HepG2 (cell line): ENCODE measurements at regions not wholly inside any gene's neighbourhood (a gene's known extent, or its start where the extent isn't known, plus 50 kb on each side); places are given as distances from the start of the nearest gene placed in this dataset.
A peak's percentile ranks its signal among the peaks of the same experiment; 100 is the strongest.

Experiments used
- ATAC-seq: fragments of 200-7000 bp; cut with Tn5 transposase; 3 replicates; pipeline ENCODE4 v1.9.1; 2020; ENCODE audit warnings: mild to moderate bottlenecking, moderate library complexity
- BruUV-seq: library from RNA; stranded (reverse); fragments of 400-500 nt; replicated peaks from 2 replicates; lab custom pipeline; 2021; lab: Mats Ljungman, UMichigan
- CTCF ChIA-PET: fragments of 300-600 bp; formaldehyde crosslinking; extraction: SDS; loops from one replicate; lab custom pipeline; 2021; ENCODE audit warnings: low total read pairs, inconsistent platforms, low intra/inter-chr PET ratio; lab: Yijun Ruan, JAX
- POLR2A ChIA-PET: fragments of 350-600 bp; sonication (Branson Sonifier 250); formaldehyde crosslinking; loops from one replicate; lab custom pipeline; 2020; ENCODE audit warnings: antibody characterized with exemption, inconsistent platforms; lab: Yijun Ruan, JAX
- DNase-seq: peaks from one replicate; pipeline ENCODE4 v3.0.0-alpha.2; 2015; ENCODE audit warnings: low spot score
- FAIRE-seq: peaks from 3 replicates; lab custom pipeline; 2011; peaks lifted over from hg19 to GRCh38; lab: Jason Lieb, UNC
- H2AFZ ChIP-seq: one replicate; pipeline ENCODE4 v1.6.1; 2011; ENCODE audit warnings: low read length, inconsistent platforms
- H3K27ac ChIP-seq: fragments of 300-600 bp; 3 replicates; pipeline ENCODE4 v1.8.0; 2011; ENCODE audit warnings: mixed run types, mild to moderate bottlenecking, mixed read lengths, low read length, inconsistent platforms; ENCODE audit not compliant: insufficient read depth; ENCODE audit errors: extremely low read length
- H3K27me3 ChIP-seq, 2 experiments: fragments of 200-600 bp in 1 of 2; 2 replicates in 1 of 2; 3 replicates in 1 of 2; pipeline versions ENCODE4 v1.6.0 to v1.8.0; 2011; ENCODE audit warnings: low read length in 2 of 2, mild to moderate bottlenecking in 2 of 2, moderate library complexity in 2 of 2, inconsistent platforms in 1 of 2; ENCODE audit not compliant: insufficient read depth in 2 of 2, control insufficient read depth in 1 of 2
- H3K36me3 ChIP-seq, 2 experiments: fragments of 200-600 bp in 1 of 2; replicated peaks in 1 of 2; 2 replicates in 1 of 2; 3 replicates in 1 of 2; pipeline versions ENCODE4 v1.5.1 to v1.8.0; 2011; ENCODE audit warnings: low read length in 2 of 2, inconsistent platforms in 1 of 2; ENCODE audit not compliant: insufficient read depth in 2 of 2, control insufficient read depth in 1 of 2
- H3K4me1 ChIP-seq: 2 replicates; pipeline ENCODE4 v1.5.1; 2012; ENCODE audit warnings: low read length, inconsistent platforms; ENCODE audit not compliant: insufficient read depth
- H3K4me2 ChIP-seq: 2 replicates; pipeline ENCODE4 v1.6.0; 2011; ENCODE audit warnings: low read depth, low read length, inconsistent platforms
- H3K4me3 ChIP-seq, 3 experiments: fragments of 200-600 bp in 1 of 3; sonication (generic), shearing (Covaris generic) in 1 of 3; replicated peaks in 1 of 3; 2 replicates each; pipeline ENCODE4 v1.5.1; 2011 to 2016; ENCODE audit warnings: low read length in 3 of 3, inconsistent platforms in 2 of 3, low read depth in 2 of 3, mild to moderate bottlenecking in 2 of 3, control low read depth in 1 of 3, mixed read lengths in 1 of 3; ENCODE audit not compliant: insufficient read depth in 1 of 3
- H3K79me2 ChIP-seq: one replicate; pipeline ENCODE4 v1.6.1; 2011; ENCODE audit warnings: low read length, inconsistent platforms; ENCODE audit not compliant: insufficient read depth
- H3K9ac ChIP-seq: 2 replicates; pipeline ENCODE4 v1.6.0; 2011; ENCODE audit warnings: mild to moderate bottlenecking, low read depth, low read length, inconsistent platforms; ENCODE audit not compliant: insufficient read depth
- H3K9me3 ChIP-seq: 2 replicates; pipeline ENCODE4 v1.5.1; 2012; ENCODE audit warnings: mild to moderate bottlenecking, low read length
- H4K20me1 ChIP-seq: 2 replicates; pipeline ENCODE4 v1.6.0; 2011; ENCODE audit warnings: inconsistent platforms, mild to moderate bottlenecking, low read length, moderate library complexity; ENCODE audit not compliant: insufficient read depth
- ATF1 ChIP-seq: IDR thresholded peaks from 2 replicates; pipeline ENCODE4 v1.6.1; 2016; ENCODE audit warnings: mild to moderate bottlenecking, control low read depth
- EP300 ChIP-seq, 3 experiments: sonication (generic) in 1 of 3; formaldehyde crosslinking in 1 of 3; IDR thresholded peaks; 2 replicates each; pipeline versions ENCODE4 v1.5.1 to v1.6.1; 2011 to 2020; ENCODE audit warnings: low read depth in 2 of 3, low read length in 2 of 3, borderline replicate concordance in 1 of 3, improper control_type of control experiment in 1 of 3, mild to moderate bottlenecking in 1 of 3, missing genetic modification reagents in 1 of 3, moderate library complexity in 1 of 3
- FOXA3 ChIP-seq: IDR thresholded peaks from 2 replicates; pipeline ENCODE4 v1.6.1; 2016; ENCODE audit warnings: missing genetic modification reagents, missing compliant biosample characterization
- FOXP1 ChIP-seq, 2 experiments: fragments of 450-650 bp in 1 of 2; IDR thresholded peaks; 2 replicates each; pipeline ENCODE4 v1.6.1; 2017 to 2018; ENCODE audit warnings: antibody characterized with exemption in 1 of 2
- GATAD2A ChIP-seq: IDR thresholded peaks from 2 replicates; pipeline ENCODE4 v1.6.1; 2016
- KDM2A ChIP-seq: sonication (generic); formaldehyde crosslinking; IDR thresholded peaks from 2 replicates; pipeline ENCODE4 v1.4.0; 2020; ENCODE audit warnings: low read depth, missing genetic modification reagents, borderline replicate concordance
- MED13 ChIP-seq: sonication (generic); formaldehyde crosslinking; IDR thresholded peaks from 2 replicates; pipeline ENCODE4 v1.5.0; 2020; ENCODE audit warnings: missing genetic modification reagents
- RBAK ChIP-seq: sonication (generic); formaldehyde crosslinking; IDR thresholded peaks from 2 replicates; pipeline ENCODE4 v1.5.1; 2020; ENCODE audit warnings: mild to moderate bottlenecking, missing genetic modification reagents
- RFX3 ChIP-seq: IDR thresholded peaks from 2 replicates; pipeline ENCODE4 v1.6.1; 2016; ENCODE audit warnings: missing biosample characterization, missing genetic modification reagents
- SKI ChIP-seq: fragments of 450-650 bp; IDR thresholded peaks from one replicate; pipeline ENCODE4 v1.6.1; 2018; ENCODE audit warnings: mild to moderate bottlenecking; ENCODE audit not compliant: partially characterized antibody
- SMC3 ChIP-seq: IDR thresholded peaks from 2 replicates; pipeline ENCODE4 v1.6.1; 2011; ENCODE audit warnings: low read length, improper control_type of control experiment
- ZNF350 ChIP-seq: sonication (generic); formaldehyde crosslinking; IDR thresholded peaks from 2 replicates; pipeline ENCODE4 v1.4.0; 2020; ENCODE audit warnings: mild to moderate bottlenecking, low read depth, missing genetic modification reagents, borderline replicate concordance
- ZNF562 ChIP-seq: sonication (generic); formaldehyde crosslinking; IDR thresholded peaks from 2 replicates; pipeline ENCODE4 v1.8.0; 2022; ENCODE audit warnings: missing genetic modification reagents, borderline replicate concordance
- ZNF670 ChIP-seq: sonication (generic); formaldehyde crosslinking; IDR thresholded peaks from 2 replicates; pipeline ENCODE4 v1.8.0; 2022; ENCODE audit warnings: mild to moderate bottlenecking, missing genetic modification reagents, borderline replicate concordance
- ZNF747 ChIP-seq: sonication (generic); formaldehyde crosslinking; IDR thresholded peaks from 2 replicates; pipeline ENCODE4 v1.8.1; 2023; ENCODE audit warnings: missing genetic modification reagents, mild to moderate bottlenecking, borderline replicate concordance
- ZNF768 ChIP-seq: sonication (generic); formaldehyde crosslinking; IDR thresholded peaks from 2 replicates; pipeline ENCODE4 v1.4.0; 2020; ENCODE audit warnings: missing genetic modification reagents
- WGBS: methylation state at CpG from one replicate; pipeline ENCODE4 v1.1.6; 2017; ENCODE audit warnings: low lambda C conversion rate; 5-methylcytosine and 5-hydroxymethylcytosine counted together
- in situ Hi-C: cut with HindIII; loops from 2 replicates; pipeline ENCODE4 v1.10.0; 2017; ENCODE audit warnings: low pct_unique_long_range_greater_than_20kb; ENCODE audit not compliant: extremely low pct_ligation_motif_present
- intact Hi-C: fragments of 100-400 bp; cut with micrococcal nuclease; formaldehyde crosslinking; loops from one replicate; pipeline ENCODE4 v1.10.0; 2022; ENCODE audit not compliant: unreplicated experiment
- TF ChIP-seq, protein P1 (sequence below): sonication (generic); formaldehyde crosslinking; IDR thresholded peaks from 2 replicates; pipeline ENCODE4 v1.4.0; 2020; ENCODE audit warnings: missing genetic modification reagents
- TF ChIP-seq, protein P2 (sequence below): fragments of 450-650 bp; IDR thresholded peaks from 2 replicates; pipeline ENCODE4 v1.6.1; 2017; ENCODE audit warnings: mild to moderate bottlenecking
- TF ChIP-seq, protein P3 (sequence below): sonication (generic); formaldehyde crosslinking; IDR thresholded peaks from 2 replicates; pipeline ENCODE4 v1.4.0; 2020; ENCODE audit warnings: missing genetic modification reagents

DNA sequence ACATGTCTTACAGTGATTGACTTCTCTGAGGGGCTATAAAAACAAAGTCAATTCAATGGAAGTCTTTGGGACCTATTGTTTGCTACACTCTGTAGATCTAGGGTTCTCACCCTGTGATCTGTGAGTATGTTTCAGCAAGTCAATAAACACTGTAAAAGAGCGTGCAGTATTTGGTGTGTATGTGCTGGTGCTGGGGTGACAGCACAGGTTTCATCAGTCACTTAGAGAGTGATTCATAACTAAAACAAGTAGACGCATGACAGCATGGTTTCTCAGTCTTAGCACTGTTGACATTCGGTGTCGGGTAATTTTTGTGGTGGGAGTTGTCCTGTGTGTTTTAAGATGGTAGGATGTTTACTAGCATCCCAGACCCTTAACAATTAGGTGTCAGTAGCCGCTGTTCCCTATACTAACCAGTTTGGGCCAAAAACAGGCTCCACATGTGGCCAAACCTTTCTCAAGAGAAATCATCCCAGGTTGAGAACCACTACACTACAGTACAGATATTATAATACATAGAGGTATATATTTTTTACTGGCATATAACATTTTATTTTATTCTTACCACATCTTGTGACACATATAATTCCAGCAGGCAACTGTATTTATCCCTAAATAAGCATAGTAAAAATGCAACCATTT, 411.8 kb downstream of the ARL4A start (continued):
- TF ChIP-seq ZNF350 (CRISPR knock-in tag) (no peak), GATAD2A (CRISPR knock-in tag) (peak; percentile 59; the same call in 1 of the 2 replicates), ATF1 (CRISPR knock-in tag) (no peak)

DNA sequence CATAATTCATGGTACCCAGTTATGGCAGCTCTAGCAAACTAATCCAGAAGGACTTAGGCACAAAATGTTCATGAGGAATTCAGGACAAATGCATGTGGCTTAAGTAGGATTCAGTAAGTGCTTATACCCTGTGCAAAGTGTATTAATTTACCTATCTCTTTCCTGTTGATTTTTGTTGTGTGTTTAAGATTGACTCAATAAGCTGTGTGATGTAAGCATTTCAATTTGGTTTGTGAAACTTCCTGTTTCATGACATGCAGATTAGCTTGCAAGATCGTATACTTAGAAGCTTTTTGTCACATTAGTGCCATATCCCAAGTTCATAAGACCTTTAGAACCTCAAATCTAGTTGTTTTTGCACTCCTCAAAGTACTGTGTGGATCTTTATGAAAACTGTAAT, 416.7 kb downstream of the ARL4A start:
- peak; percentile 14 for DNase-seq
- Histone ChIP-seq H3K4me1 (peaks cover 20% of the 10 kb centered on the region), H3K36me3 (no peaks in the 10 kb centered on the region), H3K79me2 (no peaks in the 10 kb centered on the region), H3K27me3 (no peaks in the 10 kb centered on the region), H3K9me3 (no peaks in the 10 kb centered on the region), H2AFZ (no peak overlapping the region), H3K4me2 (peak overlapping the region; percentile 21; the same call in 1 of the 2 replicates), H3K9ac (no peak overlapping the region), H3K4me3 (no peak overlapping the region), H4K20me1 (no peaks in the 10 kb centered on the region), H3K27ac (no peak overlapping the region)
- ChIA-PET CTCF (no interaction called here), POLR2A (interaction anchor here (0.8 to 1.5 kb wide), 2 partner anchors 87 to 417 kb away, joined by 3 to 10 read pairs; partner anchors contain the start of gene ARL4A)
- intact Hi-C loops (no loop called here), in situ Hi-C loops (loop anchor here (25.0 kb wide), 1 partner anchor 417 kb away; the partner anchor contains the start of gene ARL4A)
- 16% methylated on average over 1 of the region's 1 CpG for WGBS
- BruUV-seq: no TSS peak
- ATAC-seq: no peak; the same call in 2 of the 3 replicates
- no peak for FAIRE-seq
- no peak for TF ChIP-seq ZNF670
- TF ChIP-seq ZNF562 (CRISPR knock-in tag): no peak
- no peak for TF ChIP-seq RFX3 (CRISPR knock-in tag)
- TF ChIP-seq, protein P1, sequence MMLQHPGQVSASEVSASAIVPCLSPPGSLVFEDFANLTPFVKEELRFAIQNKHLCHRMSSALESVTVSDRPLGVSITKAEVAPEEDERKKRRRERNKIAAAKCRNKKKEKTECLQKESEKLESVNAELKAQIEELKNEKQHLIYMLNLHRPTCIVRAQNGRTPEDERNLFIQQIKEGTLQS (CRISPR knock-in tag): no peak
- TF ChIP-seq, protein P2, sequence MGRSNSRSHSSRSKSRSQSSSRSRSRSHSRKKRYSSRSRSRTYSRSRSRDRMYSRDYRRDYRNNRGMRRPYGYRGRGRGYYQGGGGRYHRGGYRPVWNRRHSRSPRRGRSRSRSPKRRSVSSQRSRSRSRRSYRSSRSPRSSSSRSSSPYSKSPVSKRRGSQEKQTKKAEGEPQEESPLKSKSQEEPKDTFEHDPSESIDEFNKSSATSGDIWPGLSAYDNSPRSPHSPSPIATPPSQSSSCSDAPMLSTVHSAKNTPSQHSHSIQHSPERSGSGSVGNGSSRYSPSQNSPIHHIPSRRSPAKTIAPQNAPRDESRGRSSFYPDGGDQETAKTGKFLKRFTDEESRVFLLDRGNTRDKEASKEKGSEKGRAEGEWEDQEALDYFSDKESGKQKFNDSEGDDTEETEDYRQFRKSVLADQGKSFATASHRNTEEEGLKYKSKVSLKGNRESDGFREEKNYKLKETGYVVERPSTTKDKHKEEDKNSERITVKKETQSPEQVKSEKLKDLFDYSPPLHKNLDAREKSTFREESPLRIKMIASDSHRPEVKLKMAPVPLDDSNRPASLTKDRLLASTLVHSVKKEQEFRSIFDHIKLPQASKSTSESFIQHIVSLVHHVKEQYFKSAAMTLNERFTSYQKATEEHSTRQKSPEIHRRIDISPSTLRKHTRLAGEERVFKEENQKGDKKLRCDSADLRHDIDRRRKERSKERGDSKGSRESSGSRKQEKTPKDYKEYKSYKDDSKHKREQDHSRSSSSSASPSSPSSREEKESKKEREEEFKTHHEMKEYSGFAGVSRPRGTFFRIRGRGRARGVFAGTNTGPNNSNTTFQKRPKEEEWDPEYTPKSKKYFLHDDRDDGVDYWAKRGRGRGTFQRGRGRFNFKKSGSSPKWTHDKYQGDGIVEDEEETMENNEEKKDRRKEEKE: no peak
- TF ChIP-seq SMC3: no peak
- TF ChIP-seq FOXP1 (IDR thresholded peaks at IDR 0.05): no peak
- peak; percentile 42; the same call in 1 of the 2 replicates for TF ChIP-seq FOXP1 (CRISPR knock-in tag; IDR thresholded peaks at IDR 0.05)
- no peak for TF ChIP-seq RBAK (CRISPR knock-in tag)
- TF ChIP-seq MED13 (CRISPR knock-in tag): no peak
- TF ChIP-seq KDM2A: no peak
- no peak for TF ChIP-seq SKI
- TF ChIP-seq EP300 (IDR thresholded peaks at IDR 0.05; ENCODE audit: low read depth in 2 of 2, low read length in 2 of 2): peak in 1 of 2 experiments; percentile 65; a peak in 2 of 4 replicates
- no peak for TF ChIP-seq EP300 (CRISPR knock-in tag; IDR thresholded peaks at IDR 0.05; ENCODE audit: borderline replicate concordance)
- TF ChIP-seq, protein P3, sequence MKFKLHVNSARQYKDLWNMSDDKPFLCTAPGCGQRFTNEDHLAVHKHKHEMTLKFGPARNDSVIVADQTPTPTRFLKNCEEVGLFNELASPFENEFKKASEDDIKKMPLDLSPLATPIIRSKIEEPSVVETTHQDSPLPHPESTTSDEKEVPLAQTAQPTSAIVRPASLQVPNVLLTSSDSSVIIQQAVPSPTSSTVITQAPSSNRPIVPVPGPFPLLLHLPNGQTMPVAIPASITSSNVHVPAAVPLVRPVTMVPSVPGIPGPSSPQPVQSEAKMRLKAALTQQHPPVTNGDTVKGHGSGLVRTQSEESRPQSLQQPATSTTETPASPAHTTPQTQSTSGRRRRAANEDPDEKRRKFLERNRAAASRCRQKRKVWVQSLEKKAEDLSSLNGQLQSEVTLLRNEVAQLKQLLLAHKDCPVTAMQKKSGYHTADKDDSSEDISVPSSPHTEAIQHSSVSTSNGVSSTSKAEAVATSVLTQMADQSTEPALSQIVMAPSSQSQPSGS (CRISPR knock-in tag): no peak
- no peak for TF ChIP-seq ZNF747 (CRISPR knock-in tag)
- peak; percentile 36; the same call in 1 of the 2 replicates for TF ChIP-seq FOXA3 (CRISPR knock-in tag)
- no peak for TF ChIP-seq ZNF768 (CRISPR knock-in tag)
